Naive thymus-derived CD8-positive, alpha-beta T cell (primary cell): ENCODE measurements at regions not wholly inside any gene's neighbourhood (a gene's known extent, or its start where the extent isn't known, plus 50 kb on each side); places are given as distances from the start of the nearest gene placed in this dataset.

Source experiments
- ATAC-seq, 2 donors: fragments of 150-1000 bp; cut with Tn5 transposase in 1 of 2; sonication (Bioruptor Pico), chemical (Tn5 transposase) in 1 of 2; 1 replicate in 1 of 2; 2 replicates in 1 of 2; pipeline ENCODE4 v1.10.0; 2021; ENCODE audit warnings: mild to moderate bottlenecking in 2 of 2, moderate library complexity in 2 of 2
- POLR2A ChIA-PET: fragments of 350-600 bp; sonication (Branson Sonifier 250); formaldehyde crosslinking; loops from one replicate; lab custom pipeline; 2021; ENCODE audit warnings: antibody characterized with exemption; lab: Charles Lee
- DNase-seq, 10 donors: peaks; one replicate each; pipeline versions ENCODE4 v3.0.0 to v3.0.0-alpha.2; 2020 to 2022
- H3K27ac Mint-ChIP-seq, 10 donors: one replicate each; pipeline ENCODE4 v1.8.0; 2020 to 2022; ENCODE audit warnings: mild to moderate bottlenecking in 10 of 10, mixed read lengths in 10 of 10, moderate library complexity in 4 of 10, inconsistent platforms in 1 of 10
- H3K27me3 Mint-ChIP-seq, 5 donors: one replicate each; pipeline ENCODE4 v1.8.0; 2021 to 2022; ENCODE audit warnings: mixed read lengths in 5 of 5
- H3K36me3 Mint-ChIP-seq, 3 donors: one replicate each; pipeline ENCODE4 v1.8.0; 2020 to 2022; ENCODE audit warnings: mixed read lengths in 3 of 3, mild to moderate bottlenecking in 2 of 3, inconsistent platforms in 1 of 3
- H3K4me1 Mint-ChIP-seq, 4 donors: one replicate each; pipeline ENCODE4 v1.8.0; 2021 to 2022; ENCODE audit warnings: mixed read lengths in 4 of 4
- H3K4me3 Mint-ChIP-seq, 10 donors: one replicate each; pipeline ENCODE4 v1.8.0; 2020 to 2022; ENCODE audit warnings: mild to moderate bottlenecking in 10 of 10, mixed read lengths in 10 of 10, moderate library complexity in 6 of 10, inconsistent platforms in 1 of 10
- H3K9me3 Mint-ChIP-seq, 9 donors: one replicate each; pipeline ENCODE4 v1.8.0; 2020 to 2022; ENCODE audit warnings: mixed read lengths in 9 of 9, mild to moderate bottlenecking in 3 of 9, inconsistent platforms in 1 of 9, moderate library complexity in 1 of 9

- ATAC-seq = no peak
- Mint-ChIP-seq H3K36me3 (no peaks in the 10 kb centered on the region), H3K27me3 (peaks cover 0 to 24% (median 6%) of the 10 kb centered on the region in 5 donors), H3K4me1 (peaks cover 9 to 21% (median 19%) of the 10 kb centered on the region in 4 donors), H3K27ac (no peak overlapping the region), H3K9me3 (no peaks in the 10 kb centered on the region), H3K4me3 (no peak overlapping the region)
- no peak for DNase-seq
- POLR2A ChIA-PET = no interaction called here
Measured at GRCh38 chr9:86662890-86663468, 284.3 kb downstream of the GAS1 start.

- peak in 2 of 10 donors; percentile 4 to 7 for DNase-seq
- Mint-ChIP-seq H3K4me1 (peaks cover 5 to 18% (median 17%) of the 10 kb centered on the region in 4 donors), H3K27me3 (peaks cover 0 to 11% (median 4%) of the 10 kb centered on the region in 5 donors), H3K9me3 (peaks cover 0 to 8% (median 0%) of the 10 kb centered on the region in 9 donors), H3K36me3 (no peaks in the 10 kb centered on the region), H3K27ac (peak overlapping the region in 1 of 10 donors; percentile 64), H3K4me3 (peak overlapping the region in 8 of 10 donors; percentile 1 to 70 (median 41))
- POLR2A ChIA-PET = no interaction called here
- peak in 1 of 2 donors; percentile 52 for ATAC-seq
Measured at GRCh38 chr9:86660146-86660943, 287.0 kb downstream of the GAS1 start.

GRCh38 chr9:86659413-86660046 is 287.8 kb downstream of the GAS1 start:
- Mint-ChIP-seq H3K4me1 (peaks cover 5 to 18% (median 17%) of the 10 kb centered on the region in 4 donors), H3K27ac (peak overlapping the region in 2 of 10 donors; percentile 14 to 29), H3K27me3 (peaks cover 0 to 11% (median 3%) of the 10 kb centered on the region in 5 donors), H3K36me3 (peaks cover 0 to 4% (median 0%) of the 10 kb centered on the region in 3 donors), H3K9me3 (peaks cover 0 to 16% (median 0%) of the 10 kb centered on the region in 9 donors), H3K4me3 (peak overlapping the region in 8 of 10 donors; percentile 1 to 70 (median 40))
- POLR2A ChIA-PET = no interaction called here
- peak in 1 of 2 donors; percentile 53 for ATAC-seq
- DNase-seq = peak in 1 of 10 donors; percentile 17

GRCh38 chr9:86655147-86655546 is 292.2 kb downstream of the GAS1 start:
- Mint-ChIP-seq H3K27me3 (peaks cover 2 to 27% (median 5%) of the 10 kb centered on the region in 5 donors), H3K4me3 (no peak overlapping the region), H3K9me3 (peaks cover 0 to 17% (median 0%) of the 10 kb centered on the region in 9 donors), H3K27ac (peak overlapping the region in 1 of 10 donors; percentile 35), H3K4me1 (peaks cover 4 to 11% (median 11%) of the 10 kb centered on the region in 4 donors), H3K36me3 (peaks cover 0 to 4% (median 0%) of the 10 kb centered on the region in 3 donors)
- POLR2A ChIA-PET = interaction anchor here (0.5 kb wide), 1 partner anchor 549 kb away, joined by 6 read pairs; no protein-coding TSS in a partner anchor
- DNase-seq (no peak), ATAC-seq (no peak)

GRCh38 chr9:86653466-86653865 is 293.8 kb downstream of the GAS1 start:
- no peaks in the 10 kb centered on the region for H3K4me1 Mint-ChIP-seq
- DNase-seq (no peak), ATAC-seq (no peak)
- H3K27me3 Mint-ChIP-seq = peaks cover 2 to 27% (median 2%) of the 10 kb centered on the region in 5 donors
- H3K36me3 Mint-ChIP-seq = peaks cover 0 to 4% (median 0%) of the 10 kb centered on the region in 3 donors
- H3K9me3 Mint-ChIP-seq = peaks cover 0 to 17% (median 0%) of the 10 kb centered on the region in 9 donors
- no peak overlapping the region for H3K27ac Mint-ChIP-seq
- H3K4me3 Mint-ChIP-seq = no peak overlapping the region
- POLR2A ChIA-PET = no interaction called here

GRCh38 chr9:86652736-86653135 is 294.6 kb downstream of the GAS1 start:
- Mint-ChIP-seq H3K27me3 (peaks cover 2 to 27% (median 2%) of the 10 kb centered on the region in 5 donors), H3K27ac (no peak overlapping the region), H3K4me3 (no peak overlapping the region), H3K36me3 (peaks cover 0 to 4% (median 0%) of the 10 kb centered on the region in 3 donors), H3K9me3 (peaks cover 0 to 17% (median 0%) of the 10 kb centered on the region in 9 donors), H3K4me1 (no peaks in the 10 kb centered on the region)
- no peak for DNase-seq
- POLR2A ChIA-PET = no interaction called here
- no peak for ATAC-seq

GRCh38 chr9:86649913-86650312 is 295.7 kb upstream of the TUT7 start:
- POLR2A ChIA-PET = no interaction called here
- no peak overlapping the region for H3K27ac Mint-ChIP-seq
- H3K36me3 Mint-ChIP-seq = peaks cover 0 to 3% (median 0%) of the 10 kb centered on the region in 3 donors
- H3K9me3 Mint-ChIP-seq = peaks cover 0 to 5% (median 0%) of the 10 kb centered on the region in 9 donors
- ATAC-seq = no peak
- no peaks in the 10 kb centered on the region for H3K4me1 Mint-ChIP-seq
- DNase-seq = no peak
- H3K27me3 Mint-ChIP-seq = peaks cover 0 to 16% (median 2%) of the 10 kb centered on the region in 5 donors
- H3K4me3 Mint-ChIP-seq = no peak overlapping the region

- Mint-ChIP-seq H3K9me3 (no peaks in the 10 kb centered on the region), H3K4me1 (no peaks in the 10 kb centered on the region), H3K27me3 (peaks cover 0 to 16% (median 2%) of the 10 kb centered on the region in 5 donors), H3K4me3 (no peak overlapping the region), H3K36me3 (no peaks in the 10 kb centered on the region), H3K27ac (no peak overlapping the region)
- POLR2A ChIA-PET = no interaction called here
- ATAC-seq (no peak), DNase-seq (no peak)
Measured at GRCh38 chr9:86648828-86649170, 294.6 kb upstream of the TUT7 start.

- DNase-seq (no peak), ATAC-seq (no peak)
- Mint-ChIP-seq H3K36me3 (no peaks in the 10 kb centered on the region), H3K4me1 (no peaks in the 10 kb centered on the region), H3K4me3 (no peak overlapping the region), H3K27me3 (peaks cover 0 to 16% (median 2%) of the 10 kb centered on the region in 5 donors), H3K9me3 (no peaks in the 10 kb centered on the region), H3K27ac (no peak overlapping the region)
- POLR2A ChIA-PET = no interaction called here
Measured at GRCh38 chr9:86648156-86648827, 294.1 kb upstream of the TUT7 start.

- no peak for DNase-seq
- H3K36me3 Mint-ChIP-seq = no peaks in the 10 kb centered on the region
- H3K4me3 Mint-ChIP-seq = no peak overlapping the region
- no peak for ATAC-seq
- H3K9me3 Mint-ChIP-seq = no peaks in the 10 kb centered on the region
- POLR2A ChIA-PET = interaction anchor here (0.9 kb wide), 1 partner anchor 49 kb away, joined by 3 read pairs; no protein-coding TSS in a partner anchor
- peaks cover 0 to 8% (median 1%) of the 10 kb centered on the region in 5 donors for H3K27me3 Mint-ChIP-seq
- H3K4me1 Mint-ChIP-seq = no peaks in the 10 kb centered on the region
- no peak overlapping the region for H3K27ac Mint-ChIP-seq
Measured at GRCh38 chr9:86645303-86645702, 291.1 kb upstream of the TUT7 start.

GRCh38 chr9:86644675-86645034 is 290.4 kb upstream of the TUT7 start:
- Mint-ChIP-seq H3K27ac (no peak overlapping the region), H3K4me1 (no peaks in the 10 kb centered on the region), H3K36me3 (no peaks in the 10 kb centered on the region), H3K27me3 (peaks cover 0 to 8% (median 1%) of the 10 kb centered on the region in 5 donors), H3K4me3 (no peak overlapping the region), H3K9me3 (no peaks in the 10 kb centered on the region)
- POLR2A ChIA-PET = interaction anchor here (0.9 kb wide), 1 partner anchor 50 kb away, joined by 3 read pairs; no protein-coding TSS in a partner anchor
- DNase-seq = no peak
- no peak for ATAC-seq

GRCh38 chr9:86643946-86644674 is 289.9 kb upstream of the TUT7 start:
- Mint-ChIP-seq H3K9me3 (no peaks in the 10 kb centered on the region), H3K27ac (no peak overlapping the region), H3K27me3 (peaks cover 0 to 8% (median 1%) of the 10 kb centered on the region in 5 donors), H3K4me3 (no peak overlapping the region), H3K4me1 (no peaks in the 10 kb centered on the region), H3K36me3 (no peaks in the 10 kb centered on the region)
- POLR2A ChIA-PET = no interaction called here
- ATAC-seq (no peak), DNase-seq (no peak)
